ENCODE measurements at regions not wholly inside any gene's neighbourhood (a gene's known extent, or its start where the extent isn't known, plus 50 kb on each side); places are given as distances from the start of the nearest gene placed in this dataset.
"Not testable (repeated sequence)": the region's sequence is repeated elsewhere in the genome, so short reads cannot be mapped to it uniquely, and the experiment has no call there.

- no peak for DNase-seq (ENCODE audit: low spot score)
- Histone ChIP-seq H4K20me1 (ENCODE audit: insufficient read depth, low read length) (no peaks in the 10 kb centered on the region), H3K27me3 (ENCODE audit: control insufficient read depth in 1 of 2, insufficient read depth in 2 of 2, low read length in 2 of 2) (no peaks in the 10 kb centered on the region; a peak in 1 of 5 replicates), H3K27ac (ENCODE audit: extremely low read length, insufficient read depth, low read length) (no peak overlapping the region), H3K4me3 (replicated peaks in 1 of 3; ENCODE audit: insufficient read depth in 1 of 3, low read depth in 2 of 3, low read length in 3 of 3) (no peak overlapping the region), H3K4me1 (ENCODE audit: insufficient read depth, low read length) (peaks cover 3% of the 10 kb centered on the region), H3K4me2 (ENCODE audit: low read depth, low read length) (no peak overlapping the region), H3K79me2 (ENCODE audit: insufficient read depth, low read length) (no peaks in the 10 kb centered on the region), H3K9me3 (ENCODE audit: low read length) (no peaks in the 10 kb centered on the region), H2AFZ (ENCODE audit: low read length) (no peak overlapping the region), H3K36me3 (replicated peaks in 1 of 2; ENCODE audit: control insufficient read depth in 1 of 2, insufficient read depth in 2 of 2, low read length in 2 of 2) (no peaks in the 10 kb centered on the region), H3K9ac (ENCODE audit: insufficient read depth, low read depth, low read length) (no peak overlapping the region)
- TF ChIP-seq ZFP37 (CRISPR knock-in tag; IDR thresholded peaks at IDR 0.05; ENCODE audit: borderline replicate concordance): no peak
- TF ChIP-seq GFI1 (CRISPR knock-in tag; IDR thresholded peaks at IDR 0.05; ENCODE audit: borderline replicate concordance): no peak
- no peak for TF ChIP-seq ISX (CRISPR knock-in tag; conservative IDR thresholded peaks at IDR 0.05)
- TF ChIP-seq FOXA1 (IDR thresholded peaks at IDR 0.05): no peak
- no peak for TF ChIP-seq FOXA1 (CRISPR knock-in tag; IDR thresholded peaks at IDR 0.05)
- no peak for TF ChIP-seq SRSF9 (IDR thresholded peaks at IDR 0.05; ENCODE audit: borderline replicate concordance, insufficient read depth, low read depth, low read length, poor library complexity, severe bottlenecking)
- TF ChIP-seq TCF12 (IDR thresholded peaks at IDR 0.05): no peak
- TF ChIP-seq TCF12 (CRISPR knock-in tag; IDR thresholded peaks at IDR 0.05): no peak
- TF ChIP-seq ZNF547 (CRISPR knock-in tag; IDR thresholded peaks at IDR 0.05): no peak
- TF ChIP-seq ZNF264 (CRISPR knock-in tag; IDR thresholded peaks at IDR 0.05): no peak
- no peak for TF ChIP-seq NR2F1 (CRISPR knock-in tag; IDR thresholded peaks at IDR 0.05)
- TF ChIP-seq ELF3 (CRISPR knock-in tag; IDR thresholded peaks at IDR 0.05): no peak
- no peak for TF ChIP-seq ZNF317 (CRISPR knock-in tag; IDR thresholded peaks at IDR 0.05)
- no peak for TF ChIP-seq ZNF713 (CRISPR knock-in tag; IDR thresholded peaks at IDR 0.05)
- TF ChIP-seq ZNF773 (CRISPR knock-in tag; IDR thresholded peaks at IDR 0.05; ENCODE audit: borderline replicate concordance): no peak
- TF ChIP-seq NFKBIZ (CRISPR knock-in tag; IDR thresholded peaks at IDR 0.05): no peak
- no peak for TF ChIP-seq POLR2AphosphoS2 (IDR thresholded peaks at IDR 0.05; ENCODE audit: low read depth, low read length)
- no peak for TF ChIP-seq MAX (IDR thresholded peaks at IDR 0.05)
- TF ChIP-seq ZNF33B (CRISPR knock-in tag; IDR thresholded peaks at IDR 0.05): no peak
- no peak for TF ChIP-seq SP140L (CRISPR knock-in tag; IDR thresholded peaks at IDR 0.05; ENCODE audit: borderline replicate concordance)
- in situ Hi-C loops (cut with HindIII; ENCODE audit: extremely low pct_ligation_motif_present, low pct_unique_long_range_greater_than_20kb): no loop called here
- no peak for FAIRE-seq
- ChIA-PET POLR2A (no interaction called here), CTCF (ENCODE audit: low intra/inter-chr PET ratio, low total read pairs) (no interaction called here)
- BruUV-seq (replicated peaks): no TSS peak
- intact Hi-C loops (cut with micrococcal nuclease; ENCODE audit: unreplicated experiment): no loop called here
- ATAC-seq: no peak
- 25% methylated on average over 5 of the region's 5 CpGs for WGBS (ENCODE audit: low lambda C conversion rate)
These were observed 132.7 kb upstream of the CADM1 start for GRCh38 chr11:115636753-115637527.

GRCh38 chr11:115633977-115634376, 129.8 kb upstream of the CADM1 start:
- in situ Hi-C loops (cut with HindIII; ENCODE audit: extremely low pct_ligation_motif_present, low pct_unique_long_range_greater_than_20kb); BruUV-seq (replicated peaks); H3K79me2 ChIP-seq (ENCODE audit: insufficient read depth, low read length); H3K27me3 ChIP-seq (ENCODE audit: control insufficient read depth in 1 of 2, insufficient read depth in 2 of 2, low read length in 2 of 2); POLR2A ChIA-PET; DNase-seq (ENCODE audit: low spot score); CTCF ChIA-PET (ENCODE audit: low intra/inter-chr PET ratio, low total read pairs); H3K27ac ChIP-seq (ENCODE audit: extremely low read length, insufficient read depth, low read length); H3K4me2 ChIP-seq (ENCODE audit: low read depth, low read length); H3K9ac ChIP-seq (ENCODE audit: insufficient read depth, low read depth, low read length); H3K9me3 ChIP-seq (ENCODE audit: low read length); H4K20me1 ChIP-seq (ENCODE audit: insufficient read depth, low read length); H2AFZ ChIP-seq (ENCODE audit: low read length); intact Hi-C loops (cut with micrococcal nuclease; ENCODE audit: unreplicated experiment); FAIRE-seq; H3K36me3 ChIP-seq (replicated peaks in 1 of 2; ENCODE audit: control insufficient read depth in 1 of 2, insufficient read depth in 2 of 2, low read length in 2 of 2); H3K4me3 ChIP-seq (replicated peaks in 1 of 3; ENCODE audit: insufficient read depth in 1 of 3, low read depth in 2 of 3, low read length in 3 of 3); ATAC-seq: not testable (repeated sequence)
- 42% methylated on average over 2 of the region's 27 CpGs for WGBS (ENCODE audit: low lambda C conversion rate)
- peaks cover 16% of the 10 kb centered on the region for H3K4me1 ChIP-seq (ENCODE audit: insufficient read depth, low read length)

Data from HepG2 (cell line).